Breast epithelium (tissue), 3 donors: ENCODE measurements at regions not wholly inside any gene's neighbourhood (a gene's known extent, or its start where the extent isn't known, plus 50 kb on each side); places are given as distances from the start of the nearest gene placed in this dataset.

Experiments used
- POLR2AphosphoS5 ChIP-seq, 3 donors: sonication (generic); formaldehyde crosslinking; IDR thresholded peaks; one replicate each; pipeline ENCODE4 v1.6.1; 2017; ENCODE audit warnings: antibody characterized with exemption in 3 of 3
- TF ChIP-seq, protein P1 (sequence below), 3 donors: fragments of 450-650 bp; IDR thresholded peaks; one replicate each; pipeline ENCODE4 v1.5.1; 2016 to 2017; ENCODE audit warnings: antibody characterized with exemption in 3 of 3, mild to moderate bottlenecking in 3 of 3, moderate library complexity in 3 of 3

DNA sequence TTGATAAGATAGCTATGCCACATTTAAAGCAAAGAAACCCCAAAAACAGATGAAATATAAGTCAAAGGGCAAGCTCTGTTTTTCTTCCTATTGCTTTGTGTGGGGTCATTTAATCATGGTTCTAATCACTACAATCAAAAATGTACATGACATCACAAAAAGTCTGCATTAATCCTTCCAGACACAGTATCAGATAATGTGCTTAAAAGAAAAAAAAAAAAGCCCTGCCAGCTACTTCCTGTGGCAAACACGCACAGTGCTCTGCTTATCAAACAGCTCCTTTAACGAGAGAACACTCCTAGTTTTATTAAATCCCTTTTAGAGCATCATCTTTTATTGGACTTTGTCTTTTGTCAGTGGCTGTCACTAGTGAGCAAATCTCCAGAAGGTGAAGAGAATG lies 1005.8 kb downstream of the GATA3 start:
- TF ChIP-seq, protein P1, sequence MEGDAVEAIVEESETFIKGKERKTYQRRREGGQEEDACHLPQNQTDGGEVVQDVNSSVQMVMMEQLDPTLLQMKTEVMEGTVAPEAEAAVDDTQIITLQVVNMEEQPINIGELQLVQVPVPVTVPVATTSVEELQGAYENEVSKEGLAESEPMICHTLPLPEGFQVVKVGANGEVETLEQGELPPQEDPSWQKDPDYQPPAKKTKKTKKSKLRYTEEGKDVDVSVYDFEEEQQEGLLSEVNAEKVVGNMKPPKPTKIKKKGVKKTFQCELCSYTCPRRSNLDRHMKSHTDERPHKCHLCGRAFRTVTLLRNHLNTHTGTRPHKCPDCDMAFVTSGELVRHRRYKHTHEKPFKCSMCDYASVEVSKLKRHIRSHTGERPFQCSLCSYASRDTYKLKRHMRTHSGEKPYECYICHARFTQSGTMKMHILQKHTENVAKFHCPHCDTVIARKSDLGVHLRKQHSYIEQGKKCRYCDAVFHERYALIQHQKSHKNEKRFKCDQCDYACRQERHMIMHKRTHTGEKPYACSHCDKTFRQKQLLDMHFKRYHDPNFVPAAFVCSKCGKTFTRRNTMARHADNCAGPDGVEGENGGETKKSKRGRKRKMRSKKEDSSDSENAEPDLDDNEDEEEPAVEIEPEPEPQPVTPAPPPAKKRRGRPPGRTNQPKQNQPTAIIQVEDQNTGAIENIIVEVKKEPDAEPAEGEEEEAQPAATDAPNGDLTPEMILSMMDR (IDR thresholded peaks at IDR 0.05): no peak
- TF ChIP-seq POLR2AphosphoS5 (IDR thresholded peaks at IDR 0.05): no peak
